ENCODE measurements at regions not wholly inside any gene's neighbourhood (a gene's known extent, or its start where the extent isn't known, plus 50 kb on each side); places are given as distances from the start of the nearest gene placed in this dataset.
A peak's percentile ranks its signal among the peaks of the same experiment; 100 is the strongest.

DNA sequence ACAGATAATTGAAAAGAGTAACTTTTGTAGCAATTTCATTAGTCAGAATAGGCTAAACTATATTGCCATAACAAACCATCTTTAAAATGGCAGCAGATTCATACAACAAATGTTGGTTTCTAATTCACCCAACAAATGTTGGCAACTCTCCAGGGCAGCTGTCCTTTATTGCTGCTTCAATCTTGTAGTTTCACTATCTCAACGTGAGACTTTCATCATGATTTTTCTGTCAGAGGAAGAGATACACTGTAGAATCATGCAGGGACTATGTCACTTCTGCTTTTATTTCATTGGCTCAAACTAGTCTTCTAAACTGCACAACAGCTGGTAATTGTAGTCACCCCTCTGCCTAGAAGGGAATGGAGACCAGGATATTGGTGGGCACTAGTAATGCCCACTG is 174.2 kb downstream of the TANC2 start:
- no peak overlapping the region for H4K91ac ChIP-seq (ENCODE audit: low read depth, low read length, poor library complexity)
- no peak overlapping the region for H2BK120ac ChIP-seq (ENCODE audit: low read depth, low read length)
- no peak overlapping the region for H2BK5ac ChIP-seq (ENCODE audit: low read length)
- H3K23ac ChIP-seq (ENCODE audit: low read depth, low read length, poor library complexity): no peak overlapping the region
- DNase-seq (ENCODE audit: low spot score): no peak
- no peaks in the 10 kb centered on the region for H3K27me3 ChIP-seq (ENCODE audit: control insufficient read depth in 3 of 3, insufficient read depth in 3 of 3, low read depth in 1 of 3, low read length in 3 of 3)
- no peak overlapping the region for H3K18ac ChIP-seq (ENCODE audit: low read length)
- no peak overlapping the region for H2AFZ ChIP-seq (ENCODE audit: low read length)
- no peak overlapping the region for H3K4me3 ChIP-seq (ENCODE audit: low read length in 2 of 2)
- no peak overlapping the region for H2BK15ac ChIP-seq (ENCODE audit: low read length)
- H3K4me2 ChIP-seq (ENCODE audit: insufficient read depth, low read length, poor library complexity, severe bottlenecking): no peak overlapping the region
- peaks cover 4 to 34% of the 10 kb centered on the region in 2 donors for H3K4me1 ChIP-seq (ENCODE audit: control insufficient read depth in 2 of 2, insufficient read depth in 1 of 2, low read depth in 1 of 2, low read length in 2 of 2)
- no peak overlapping the region for H3K27ac ChIP-seq (replicated peaks; ENCODE audit: low read length)
- H3K79me1 ChIP-seq (ENCODE audit: low read depth, low read length): no peaks in the 10 kb centered on the region
- peaks cover 0 to 6% of the 10 kb centered on the region in 2 donors for H3K9me3 ChIP-seq (replicated peaks in 1 of 2; ENCODE audit: control insufficient read depth in 2 of 2, insufficient read depth in 1 of 2, low read depth in 1 of 2, low read length in 2 of 2)
- H3K4ac ChIP-seq (ENCODE audit: low read length): no peak overlapping the region
- H3K9ac ChIP-seq (ENCODE audit: low read depth, low read length, poor library complexity): no peak overlapping the region
- no peak overlapping the region for H3K14ac ChIP-seq (ENCODE audit: low read length)
- no peak overlapping the region for H4K8ac ChIP-seq (ENCODE audit: low read depth, low read length)
- no peak overlapping the region for H2BK12ac ChIP-seq (ENCODE audit: low read length)
- no peak overlapping the region for H2AK5ac ChIP-seq (ENCODE audit: low read depth, low read length)
- H3K36me3 ChIP-seq (replicated peaks in 1 of 2; ENCODE audit: control insufficient read depth in 2 of 2, insufficient read depth in 2 of 2, low read length in 2 of 2): no peaks in the 10 kb centered on the region
- WGBS, 2 donors (ENCODE audit: extremely low coverage in 2 of 2, insufficient read length in 2 of 2, insufficient replicate concordance in 1 of 2): no CpG with 5 or more reads among the region's 1 CpG

DNA sequence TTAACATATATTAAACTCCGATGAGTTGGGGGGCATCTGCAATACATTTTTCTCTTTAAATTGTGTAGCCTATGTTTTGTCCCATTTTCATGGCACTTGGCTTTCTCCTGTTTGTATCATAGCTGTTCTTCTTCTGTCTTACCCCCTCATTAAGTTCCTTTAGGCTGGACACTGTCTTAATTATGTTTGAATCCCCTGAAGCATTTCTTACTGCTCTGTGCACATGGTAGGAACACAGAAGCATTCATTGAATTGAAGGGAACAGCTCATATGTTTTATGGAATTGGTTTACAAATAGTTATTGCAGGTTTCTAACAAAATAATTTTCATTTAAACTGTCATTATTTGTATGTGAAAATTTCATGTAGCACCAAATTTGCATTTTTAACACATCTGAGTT is 176.8 kb downstream of the TANC2 start:
- H3K14ac ChIP-seq (ENCODE audit: low read length): no peak overlapping the region
- no peaks in the 10 kb centered on the region for H3K36me3 ChIP-seq (replicated peaks in 1 of 2; ENCODE audit: control insufficient read depth in 2 of 2, insufficient read depth in 2 of 2, low read length in 2 of 2)
- no peaks in the 10 kb centered on the region for H3K27me3 ChIP-seq (ENCODE audit: control insufficient read depth in 3 of 3, insufficient read depth in 3 of 3, low read depth in 1 of 3, low read length in 3 of 3)
- no peak overlapping the region for H3K4me2 ChIP-seq (ENCODE audit: insufficient read depth, low read length, poor library complexity, severe bottlenecking)
- no peak overlapping the region for H4K91ac ChIP-seq (ENCODE audit: low read depth, low read length, poor library complexity)
- H2AK5ac ChIP-seq (ENCODE audit: low read depth, low read length): no peak overlapping the region
- no peak overlapping the region for H3K4ac ChIP-seq (ENCODE audit: low read length)
- WGBS, 2 donors (ENCODE audit: extremely low coverage in 2 of 2, insufficient read length in 2 of 2, insufficient replicate concordance in 1 of 2): no CpG with 5 or more reads among the region's 1 CpG
- H3K9ac ChIP-seq (ENCODE audit: low read depth, low read length, poor library complexity): no peak overlapping the region
- H3K23ac ChIP-seq (ENCODE audit: low read depth, low read length, poor library complexity): no peak overlapping the region
- no peak for DNase-seq (ENCODE audit: low spot score)
- peaks cover 0 to 14% of the 10 kb centered on the region in 2 donors for H3K9me3 ChIP-seq (replicated peaks in 1 of 2; ENCODE audit: control insufficient read depth in 2 of 2, insufficient read depth in 1 of 2, low read depth in 1 of 2, low read length in 2 of 2)
- peaks cover 2 to 13% of the 10 kb centered on the region in 2 donors for H3K4me1 ChIP-seq (ENCODE audit: control insufficient read depth in 2 of 2, insufficient read depth in 1 of 2, low read depth in 1 of 2, low read length in 2 of 2)
- H3K79me1 ChIP-seq (ENCODE audit: low read depth, low read length): no peaks in the 10 kb centered on the region
- H2BK12ac ChIP-seq (ENCODE audit: low read length): no peak overlapping the region
- H4K8ac ChIP-seq (ENCODE audit: low read depth, low read length): no peak overlapping the region
- no peak overlapping the region for H2BK5ac ChIP-seq (ENCODE audit: low read length)
- no peak overlapping the region for H3K18ac ChIP-seq (ENCODE audit: low read length)
- no peak overlapping the region for H2BK15ac ChIP-seq (ENCODE audit: low read length)
- no peak overlapping the region for H3K4me3 ChIP-seq (ENCODE audit: low read length in 2 of 2)
- no peak overlapping the region for H2BK120ac ChIP-seq (ENCODE audit: low read depth, low read length)
- no peak overlapping the region for H2AFZ ChIP-seq (ENCODE audit: low read length)
- no peak overlapping the region for H3K27ac ChIP-seq (replicated peaks; ENCODE audit: low read length)

- Histone ChIP-seq H2BK120ac (ENCODE audit: low read depth, low read length) (no peak overlapping the region), H3K4ac (ENCODE audit: low read length) (no peak overlapping the region), H3K4me3 (ENCODE audit: low read length in 2 of 2) (peak overlapping the region in 1 of 2 donors; percentile 50), H3K36me3 (replicated peaks in 1 of 2; ENCODE audit: control insufficient read depth in 2 of 2, insufficient read depth in 2 of 2, low read length in 2 of 2) (no peaks in the 10 kb centered on the region), H3K4me2 (ENCODE audit: insufficient read depth, low read length, poor library complexity, severe bottlenecking) (no peak overlapping the region), H3K18ac (ENCODE audit: low read length) (no peak overlapping the region), H3K79me1 (ENCODE audit: low read depth, low read length) (no peaks in the 10 kb centered on the region), H4K91ac (ENCODE audit: low read depth, low read length, poor library complexity) (no peak overlapping the region), H3K4me1 (ENCODE audit: control insufficient read depth in 2 of 2, insufficient read depth in 1 of 2, low read depth in 1 of 2, low read length in 2 of 2) (peaks cover 2 to 38% of the 10 kb centered on the region in 2 donors), H3K23ac (ENCODE audit: low read depth, low read length, poor library complexity) (no peak overlapping the region), H3K27ac (replicated peaks; ENCODE audit: low read length) (no peak overlapping the region), H3K9ac (ENCODE audit: low read depth, low read length, poor library complexity) (no peak overlapping the region), H4K8ac (ENCODE audit: low read depth, low read length) (no peak overlapping the region), H2BK5ac (ENCODE audit: low read length) (no peak overlapping the region), H3K27me3 (ENCODE audit: control insufficient read depth in 3 of 3, insufficient read depth in 3 of 3, low read depth in 1 of 3, low read length in 3 of 3) (no peaks in the 10 kb centered on the region), H2AK5ac (ENCODE audit: low read depth, low read length) (no peak overlapping the region), H3K9me3 (replicated peaks in 1 of 2; ENCODE audit: control insufficient read depth in 2 of 2, insufficient read depth in 1 of 2, low read depth in 1 of 2, low read length in 2 of 2) (peaks cover 0 to 6% of the 10 kb centered on the region in 2 donors), H2AFZ (ENCODE audit: low read length) (no peak overlapping the region), H3K14ac (ENCODE audit: low read length) (no peak overlapping the region), H2BK15ac (ENCODE audit: low read length) (no peak overlapping the region), H2BK12ac (ENCODE audit: low read length) (no peak overlapping the region)
- WGBS, 2 donors (ENCODE audit: extremely low coverage in 2 of 2, insufficient read length in 2 of 2, insufficient replicate concordance in 1 of 2): no CpG with 5 or more reads among the region's 1 CpG
- DNase-seq (ENCODE audit: low spot score): no peak
Observed at GRCh38 chr17:63150490-63150889, 184.5 kb downstream of the TANC2 start.

GRCh38 chr17:63150994-63151464 is 185.0 kb downstream of the TANC2 start:
- Histone ChIP-seq H3K4me2 (ENCODE audit: insufficient read depth, low read length, poor library complexity, severe bottlenecking) (peak overlapping the region; percentile 41), H2AK5ac (ENCODE audit: low read depth, low read length) (no peak overlapping the region), H2BK15ac (ENCODE audit: low read length) (no peak overlapping the region), H4K91ac (ENCODE audit: low read depth, low read length, poor library complexity) (no peak overlapping the region), H3K9ac (ENCODE audit: low read depth, low read length, poor library complexity) (no peak overlapping the region), H2BK120ac (ENCODE audit: low read depth, low read length) (no peak overlapping the region), H4K8ac (ENCODE audit: low read depth, low read length) (no peak overlapping the region), H3K18ac (ENCODE audit: low read length) (no peak overlapping the region), H2BK5ac (ENCODE audit: low read length) (no peak overlapping the region), H3K4me3 (ENCODE audit: low read length in 2 of 2) (peak overlapping the region; percentile 33 to 50), H3K14ac (ENCODE audit: low read length) (no peak overlapping the region), H2BK12ac (ENCODE audit: low read length) (no peak overlapping the region), H3K4ac (ENCODE audit: low read length) (no peak overlapping the region), H3K9me3 (replicated peaks in 1 of 2; ENCODE audit: control insufficient read depth in 2 of 2, insufficient read depth in 1 of 2, low read depth in 1 of 2, low read length in 2 of 2) (peaks cover 0 to under 1% of the 10 kb centered on the region in 2 donors), H3K36me3 (replicated peaks in 1 of 2; ENCODE audit: control insufficient read depth in 2 of 2, insufficient read depth in 2 of 2, low read length in 2 of 2) (no peaks in the 10 kb centered on the region), H3K23ac (ENCODE audit: low read depth, low read length, poor library complexity) (no peak overlapping the region), H2AFZ (ENCODE audit: low read length) (peak overlapping the region; percentile 62), H3K27me3 (ENCODE audit: control insufficient read depth in 3 of 3, insufficient read depth in 3 of 3, low read depth in 1 of 3, low read length in 3 of 3) (no peaks in the 10 kb centered on the region), H3K79me1 (ENCODE audit: low read depth, low read length) (no peaks in the 10 kb centered on the region), H3K27ac (replicated peaks; ENCODE audit: low read length) (peak overlapping the region; percentile 70), H3K4me1 (ENCODE audit: control insufficient read depth in 2 of 2, insufficient read depth in 1 of 2, low read depth in 1 of 2, low read length in 2 of 2) (peaks cover 2 to 44% of the 10 kb centered on the region in 2 donors)
- no CpG with 5 or more reads among the region's 4 CpGs for WGBS, 2 donors (ENCODE audit: extremely low coverage in 2 of 2, insufficient read length in 2 of 2, insufficient replicate concordance in 1 of 2)
- peak; percentile 38 for DNase-seq (ENCODE audit: low spot score)

Measured in neuronal stem cell (in vitro differentiated cells).